ENCODE measurements at regions not wholly inside any gene's neighbourhood (a gene's known extent, or its start where the extent isn't known, plus 50 kb on each side); places are given as distances from the start of the nearest gene placed in this dataset.

DNA sequence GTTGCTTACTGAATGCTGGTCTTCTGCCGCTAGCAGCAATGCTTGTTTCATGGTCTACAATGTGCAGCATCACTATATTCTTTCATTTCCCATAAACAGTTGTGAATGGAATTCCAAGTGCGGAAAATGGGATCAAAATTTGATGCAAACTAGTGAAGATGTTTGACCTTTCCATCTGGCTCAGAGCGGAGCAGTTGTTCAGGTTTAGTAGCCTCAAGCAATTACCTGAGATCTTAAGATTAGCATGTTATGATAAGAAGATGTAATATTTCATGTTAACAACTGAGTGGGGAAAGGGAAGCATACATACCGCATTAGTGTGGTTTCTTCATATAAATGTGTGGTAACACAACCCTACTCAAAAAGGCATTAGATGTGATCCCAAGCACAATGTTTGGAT lies 221.1 kb upstream of the CFAP20DC start:
- TF ChIP-seq CTCF (IDR thresholded peaks at IDR 0.05) = no peak
- TF ChIP-seq POLR2A (IDR thresholded peaks at IDR 0.05) = no peak
